Thymus (tissue), 11 donors: ENCODE measurements at regions not wholly inside any gene's neighbourhood (a gene's known extent, or its start where the extent isn't known, plus 50 kb on each side); places are given as distances from the start of the nearest gene placed in this dataset.
A peak's percentile ranks its signal among the peaks of the same experiment; 100 is the strongest.
"Not testable (repeated sequence)": the region's sequence is repeated elsewhere in the genome, so short reads cannot be mapped to it uniquely, and the experiment has no call there.

Experiments used
- DNase-seq, 9 donors: peaks; one replicate each; pipeline ENCODE4 v3.0.0-alpha.2; 2013; ENCODE audit warnings: low spot score in 9 of 9, low read depth in 6 of 9, missing footprints in 1 of 9
- H3K27ac ChIP-seq, 2 donors: one replicate each; pipeline ENCODE4 v1.5.1; 2013; ENCODE audit warnings: control low read depth in 1 of 2, low read depth in 1 of 2, low read length in 1 of 2, mild to moderate bottlenecking in 1 of 2, moderate library complexity in 1 of 2
- H3K27me3 ChIP-seq, 2 donors: one replicate each; pipeline ENCODE4 v1.5.1; 2013; ENCODE audit warnings: low read length in 1 of 2; ENCODE audit not compliant: control insufficient read depth in 2 of 2, insufficient read depth in 1 of 2
- H3K36me3 ChIP-seq, 2 donors: one replicate each; pipeline ENCODE4 v1.5.1; 2013; ENCODE audit warnings: low read length in 1 of 2, mild to moderate bottlenecking in 1 of 2, moderate library complexity in 1 of 2; ENCODE audit not compliant: control insufficient read depth in 2 of 2, insufficient read depth in 2 of 2
- H3K4me1 ChIP-seq, 2 donors: one replicate each; pipeline ENCODE4 v1.5.1; 2013; ENCODE audit warnings: low read length in 2 of 2; ENCODE audit not compliant: control insufficient read depth in 2 of 2, insufficient read depth in 2 of 2
- H3K4me3 ChIP-seq, 2 donors: one replicate each; pipeline ENCODE4 v1.5.1; 2013; ENCODE audit warnings: low read length in 2 of 2, control low read depth in 1 of 2, mild to moderate bottlenecking in 1 of 2
- H3K9me3 ChIP-seq, 2 donors: one replicate each; pipeline ENCODE4 v1.5.1; 2013; ENCODE audit warnings: low read length in 1 of 2, mild to moderate bottlenecking in 1 of 2; ENCODE audit not compliant: control insufficient read depth in 2 of 2, insufficient read depth in 1 of 2
- WGBS: extraction: QIAGEN DNeasy Blood & Tissue Kit; methylation state at CpG from one replicate; pipeline ENCODE4 v1.1.7; 2013; 5-methylcytosine and 5-hydroxymethylcytosine counted together
- donor health status: healthy.

- no peaks in the 10 kb centered on the region for H3K36me3 ChIP-seq
- no peak for DNase-seq
- peaks cover 1 to 4% of the 10 kb centered on the region in 2 donors for H3K9me3 ChIP-seq
- H3K4me3 ChIP-seq, result no peak overlapping the region
- no peak overlapping the region for H3K27ac ChIP-seq
- H3K4me1 ChIP-seq, result no peaks in the 10 kb centered on the region
- no peaks in the 10 kb centered on the region for H3K27me3 ChIP-seq
- WGBS, result 89% methylated on average over 2 of the region's 2 CpGs
Observed at GRCh38 chr14:45787167-45787566, 534.2 kb upstream of the MIS18BP1 start.

GRCh38 chr14:45786266-45786665, 533.3 kb upstream of the MIS18BP1 start:
- Histone ChIP-seq H3K9me3 (peaks cover 1 to 4% of the 10 kb centered on the region in 2 donors), H3K36me3 (no peaks in the 10 kb centered on the region), H3K4me3 (no peak overlapping the region), H3K4me1 (no peaks in the 10 kb centered on the region), H3K27me3 (no peaks in the 10 kb centered on the region), H3K27ac (no peak overlapping the region)
- no peak for DNase-seq
- 94% methylated on average over 1 of the region's 1 CpG for WGBS

GRCh38 chr14:45785240-45785639, 532.2 kb upstream of the MIS18BP1 start:
- peaks cover 1 to 4% of the 10 kb centered on the region in 2 donors for H3K9me3 ChIP-seq
- 88% methylated on average over 1 of the region's 1 CpG for WGBS
- no peaks in the 10 kb centered on the region for H3K36me3 ChIP-seq
- no peak overlapping the region for H3K4me3 ChIP-seq
- H3K27me3 ChIP-seq, result no peaks in the 10 kb centered on the region
- H3K4me1 ChIP-seq, result no peaks in the 10 kb centered on the region
- H3K27ac ChIP-seq, result no peak overlapping the region
- peak in 1 of 9 donors; percentile 4 for DNase-seq

- WGBS, result 95% methylated on average over 2 of the region's 2 CpGs
- no peaks in the 10 kb centered on the region for H3K4me1 ChIP-seq
- no peak for DNase-seq
- H3K4me3 ChIP-seq, result no peak overlapping the region
- peaks cover 0 to 4% of the 10 kb centered on the region in 2 donors for H3K9me3 ChIP-seq
- no peaks in the 10 kb centered on the region for H3K27me3 ChIP-seq
- no peak overlapping the region for H3K27ac ChIP-seq
- no peaks in the 10 kb centered on the region for H3K36me3 ChIP-seq
Observed at GRCh38 chr14:45766247-45766646, 513.2 kb upstream of the MIS18BP1 start.

- Histone ChIP-seq H3K36me3 (no peaks in the 10 kb centered on the region), H3K4me1 (no peaks in the 10 kb centered on the region), H3K9me3 (peaks cover 3 to 10% of the 10 kb centered on the region in 2 donors), H3K4me3 (no peak overlapping the region), H3K27me3 (no peaks in the 10 kb centered on the region), H3K27ac (no peak overlapping the region)
- no peak for DNase-seq
- WGBS, result 57% methylated on average over 4 of the region's 4 CpGs
Observed at GRCh38 chr14:45757655-45758054, 504.7 kb upstream of the MIS18BP1 start.

- DNase-seq, H3K4me1 ChIP-seq, H3K27ac ChIP-seq, H3K27me3 ChIP-seq, H3K36me3 ChIP-seq, H3K4me3 ChIP-seq: not testable (repeated sequence)
- H3K9me3 ChIP-seq, result peaks cover 3 to 10% of the 10 kb centered on the region in 2 donors
- 97% methylated on average over 2 of the region's 2 CpGs for WGBS
Observed at GRCh38 chr14:45756412-45756811, 503.4 kb upstream of the MIS18BP1 start.

GRCh38 chr14:45743884-45744283, 490.9 kb upstream of the MIS18BP1 start:
- no peak overlapping the region for H3K4me3 ChIP-seq
- H3K4me1 ChIP-seq, result no peaks in the 10 kb centered on the region
- no peak for DNase-seq
- no peak overlapping the region for H3K27ac ChIP-seq
- H3K27me3 ChIP-seq, result no peaks in the 10 kb centered on the region
- H3K9me3 ChIP-seq, result no peaks in the 10 kb centered on the region
- no peaks in the 10 kb centered on the region for H3K36me3 ChIP-seq
- 93% methylated on average over 5 of the region's 5 CpGs for WGBS

- DNase-seq, result no peak
- Histone ChIP-seq H3K27me3 (no peaks in the 10 kb centered on the region), H3K4me1 (no peaks in the 10 kb centered on the region), H3K27ac (no peak overlapping the region), H3K4me3 (no peak overlapping the region), H3K9me3 (no peaks in the 10 kb centered on the region), H3K36me3 (no peaks in the 10 kb centered on the region)
Observed at GRCh38 chr14:45742187-45742586, 489.2 kb upstream of the MIS18BP1 start.

- 95% methylated on average over 3 of the region's 3 CpGs for WGBS
- DNase-seq, result no peak
- Histone ChIP-seq H3K36me3 (no peaks in the 10 kb centered on the region), H3K27me3 (no peaks in the 10 kb centered on the region), H3K27ac (no peak overlapping the region), H3K4me3 (no peak overlapping the region), H3K4me1 (no peaks in the 10 kb centered on the region), H3K9me3 (no peaks in the 10 kb centered on the region)
Observed at GRCh38 chr14:45728434-45729225, 475.6 kb upstream of the MIS18BP1 start.
